ENCODE measurements at regions not wholly inside any gene's neighbourhood (a gene's known extent, or its start where the extent isn't known, plus 50 kb on each side); places are given as distances from the start of the nearest gene placed in this dataset.

GRCh38 chr10:43901744-43902504, 253.2 kb upstream of the ZNF32 start:
- Histone ChIP-seq H3K9me3 (no peaks in the 10 kb centered on the region), H3K4me3 (no peak overlapping the region), H3K27me3 (no peaks in the 10 kb centered on the region), H3K4me1 (peaks cover 20% of the 10 kb centered on the region), H3K36me3 (ENCODE audit: low read depth, missing control alignments) (no peaks in the 10 kb centered on the region), H3K27ac (no peak overlapping the region)
- intact Hi-C loops (cut with DNase I; ENCODE audit: low total_unique reads): no loop called here
- TF ChIP-seq CTCF (IDR thresholded peaks at IDR 0.05) (no peak), POLR2A (IDR thresholded peaks at IDR 0.05) (no peak)
- no peak for DNase-seq
- 79 to 90% methylated on average over 9 of the region's 9 CpGs for WGBS, 2 donors

- no peaks in the 10 kb centered on the region for H3K9me3 ChIP-seq
- no peaks in the 10 kb centered on the region for H3K27me3 ChIP-seq
- 91 to 93% methylated on average over 3 of the region's 3 CpGs for WGBS, 2 donors
- peaks cover 17% of the 10 kb centered on the region for H3K4me1 ChIP-seq
- no peaks in the 10 kb centered on the region for H3K36me3 ChIP-seq (ENCODE audit: low read depth, missing control alignments)
- H3K27ac ChIP-seq: no peak overlapping the region
- intact Hi-C loops (cut with DNase I; ENCODE audit: low total_unique reads): no loop called here
- TF ChIP-seq POLR2A (IDR thresholded peaks at IDR 0.05) (no peak), CTCF (IDR thresholded peaks at IDR 0.05) (no peak)
- H3K4me3 ChIP-seq: no peak overlapping the region
- DNase-seq: no peak
Measured at GRCh38 chr10:43901302-43901701, 252.6 kb upstream of the ZNF32 start.

- Histone ChIP-seq H3K36me3 (ENCODE audit: low read depth, missing control alignments) (no peaks in the 10 kb centered on the region), H3K4me1 (peaks cover 10% of the 10 kb centered on the region), H3K27me3 (no peaks in the 10 kb centered on the region), H3K9me3 (no peaks in the 10 kb centered on the region), H3K27ac (no peak overlapping the region), H3K4me3 (no peak overlapping the region)
- TF ChIP-seq CTCF (IDR thresholded peaks at IDR 0.05) (no peak), POLR2A (IDR thresholded peaks at IDR 0.05) (no peak)
- DNase-seq: no peak
- intact Hi-C loops (cut with DNase I; ENCODE audit: low total_unique reads): no loop called here
- WGBS, 2 donors: 89 to 95% methylated on average over 5 to 6 of the region's 6 CpGs
Measured at GRCh38 chr10:43900571-43900970, 251.9 kb upstream of the ZNF32 start.

GRCh38 chr10:43899224-43899959, 250.7 kb upstream of the ZNF32 start:
- WGBS, 2 donors: 81 to 96% methylated on average over 4 to 7 of the region's 7 CpGs
- Histone ChIP-seq H3K4me3 (no peak overlapping the region), H3K4me1 (no peaks in the 10 kb centered on the region), H3K27ac (no peak overlapping the region), H3K27me3 (no peaks in the 10 kb centered on the region), H3K9me3 (no peaks in the 10 kb centered on the region), H3K36me3 (ENCODE audit: low read depth, missing control alignments) (no peaks in the 10 kb centered on the region)
- no peak for DNase-seq
- TF ChIP-seq POLR2A (IDR thresholded peaks at IDR 0.05): no peak
- no peak for TF ChIP-seq CTCF (IDR thresholded peaks at IDR 0.05)
- intact Hi-C loops (cut with DNase I; ENCODE audit: low total_unique reads): no loop called here
